ENCODE measurements at regions not wholly inside any gene's neighbourhood (a gene's known extent, or its start where the extent isn't known, plus 50 kb on each side); places are given as distances from the start of the nearest gene placed in this dataset.

DNA sequence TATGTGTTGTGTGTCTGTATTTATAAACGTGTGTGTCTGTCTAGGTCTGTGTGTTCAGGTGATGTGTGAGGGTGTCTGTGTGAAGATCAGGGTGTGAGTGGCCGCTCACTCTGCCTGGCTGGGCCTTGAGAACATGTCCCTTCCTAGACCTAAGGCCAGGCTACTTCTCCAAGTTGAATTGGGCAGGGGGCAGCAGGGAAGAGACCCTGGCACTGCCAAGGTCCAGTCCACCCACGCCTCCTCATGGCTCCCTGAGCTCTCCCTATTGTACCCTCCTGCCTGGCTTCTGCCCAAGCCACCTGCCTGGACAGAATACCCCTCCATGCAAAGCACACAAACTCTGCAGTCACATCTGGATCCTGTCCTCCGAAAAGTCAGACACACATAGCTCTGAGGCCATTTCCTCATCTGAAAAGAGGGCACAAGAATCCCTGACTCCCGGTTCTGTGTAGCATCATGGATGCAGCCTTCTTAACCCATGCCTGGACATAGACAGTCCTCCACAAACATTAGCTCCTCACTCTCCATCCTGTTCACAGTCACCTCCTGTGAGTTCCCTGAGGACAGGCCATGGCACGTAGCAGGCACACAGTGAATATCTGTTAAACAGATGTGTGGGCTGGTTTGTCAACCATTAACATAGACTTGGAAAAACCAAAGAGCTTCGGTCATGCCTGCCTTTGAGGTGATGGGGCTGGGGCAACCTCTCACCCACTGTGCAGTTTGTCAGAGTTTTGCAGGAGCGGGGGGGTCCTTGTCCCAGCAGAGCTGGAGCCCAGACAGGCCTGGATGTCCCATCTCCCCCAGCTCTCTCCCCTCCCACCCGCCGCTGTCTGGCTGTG lies 167.8 kb upstream of the MVB12B start:
- TF ChIP-seq, protein P1, sequence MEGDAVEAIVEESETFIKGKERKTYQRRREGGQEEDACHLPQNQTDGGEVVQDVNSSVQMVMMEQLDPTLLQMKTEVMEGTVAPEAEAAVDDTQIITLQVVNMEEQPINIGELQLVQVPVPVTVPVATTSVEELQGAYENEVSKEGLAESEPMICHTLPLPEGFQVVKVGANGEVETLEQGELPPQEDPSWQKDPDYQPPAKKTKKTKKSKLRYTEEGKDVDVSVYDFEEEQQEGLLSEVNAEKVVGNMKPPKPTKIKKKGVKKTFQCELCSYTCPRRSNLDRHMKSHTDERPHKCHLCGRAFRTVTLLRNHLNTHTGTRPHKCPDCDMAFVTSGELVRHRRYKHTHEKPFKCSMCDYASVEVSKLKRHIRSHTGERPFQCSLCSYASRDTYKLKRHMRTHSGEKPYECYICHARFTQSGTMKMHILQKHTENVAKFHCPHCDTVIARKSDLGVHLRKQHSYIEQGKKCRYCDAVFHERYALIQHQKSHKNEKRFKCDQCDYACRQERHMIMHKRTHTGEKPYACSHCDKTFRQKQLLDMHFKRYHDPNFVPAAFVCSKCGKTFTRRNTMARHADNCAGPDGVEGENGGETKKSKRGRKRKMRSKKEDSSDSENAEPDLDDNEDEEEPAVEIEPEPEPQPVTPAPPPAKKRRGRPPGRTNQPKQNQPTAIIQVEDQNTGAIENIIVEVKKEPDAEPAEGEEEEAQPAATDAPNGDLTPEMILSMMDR (IDR thresholded peaks at IDR 0.05; ENCODE audit: low read depth, low read length, missing control alignments): no peak
- no peak overlapping the region for H3K4me3 ChIP-seq (ENCODE audit: low read depth, low read length)
- no peak for DNase-seq (ENCODE audit: low read depth)

DNA sequence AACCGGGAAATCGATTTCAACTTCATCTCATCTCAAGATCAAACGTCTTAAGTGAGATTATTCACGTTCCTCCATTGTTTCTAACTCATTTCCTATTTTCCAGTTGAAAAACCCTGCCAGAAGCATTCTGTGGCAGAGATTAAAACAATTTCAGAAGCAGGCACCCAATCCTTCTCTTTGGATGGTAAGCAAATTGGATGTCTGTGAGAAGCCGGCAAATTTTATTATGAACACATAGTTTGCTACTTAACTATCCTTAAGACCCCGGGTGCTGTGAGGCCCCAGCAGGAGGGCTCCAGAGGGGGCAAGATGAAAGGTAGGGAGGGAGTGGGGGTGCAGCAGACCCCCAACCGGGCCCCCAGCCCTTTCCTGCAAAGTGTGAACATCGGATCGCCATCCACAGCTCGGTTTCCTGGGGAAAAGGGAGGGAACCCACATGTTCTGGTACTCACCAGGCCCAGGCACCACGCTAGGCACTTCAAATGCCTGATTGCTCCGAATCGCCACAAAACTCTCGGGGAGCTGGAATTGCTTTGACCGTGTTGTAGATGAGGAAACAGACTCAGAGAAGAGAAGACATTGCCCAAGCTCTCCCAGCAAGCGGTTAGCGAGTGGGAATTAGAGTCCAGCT lies 167.1 kb upstream of the MVB12B start:
- H3K4me3 ChIP-seq (ENCODE audit: low read depth, low read length): no peak overlapping the region
- TF ChIP-seq, protein P1 (IDR thresholded peaks at IDR 0.05; ENCODE audit: low read depth, low read length, missing control alignments): no peak
- DNase-seq (ENCODE audit: low read depth): no peak

- TF ChIP-seq, protein P1 (IDR thresholded peaks at IDR 0.05; ENCODE audit: low read depth, low read length, missing control alignments): no peak
- no peak overlapping the region for H3K4me3 ChIP-seq (ENCODE audit: low read depth, low read length)
Measured at GRCh38 chr9:126160067-126160853, 166.4 kb upstream of the MVB12B start.

GRCh38 chr9:126160854-126161329 lies 165.7 kb upstream of the MVB12B start:
- TF ChIP-seq, protein P1 (IDR thresholded peaks at IDR 0.05; ENCODE audit: low read depth, low read length, missing control alignments): no peak
- no peak overlapping the region for H3K4me3 ChIP-seq (ENCODE audit: low read depth, low read length)
- no peak for DNase-seq (ENCODE audit: low read depth)

More at GRCh38 chr9:126160067-126160853, 166.4 kb upstream of the MVB12B start:
- DNase-seq (ENCODE audit: low read depth): no peak

GRCh38 chr9:126162611-126163381 lies 163.8 kb upstream of the MVB12B start:
- no peak overlapping the region for H3K4me3 ChIP-seq (ENCODE audit: low read depth, low read length)
- TF ChIP-seq, protein P1 (IDR thresholded peaks at IDR 0.05; ENCODE audit: low read depth, low read length, missing control alignments): no peak
- DNase-seq (ENCODE audit: low read depth): no peak
